ENCODE measurements at regions not wholly inside any gene's neighbourhood (a gene's known extent, or its start where the extent isn't known, plus 50 kb on each side); places are given as distances from the start of the nearest gene placed in this dataset.

GRCh38 chr2:223696719-223697118, 94.6 kb upstream of the SCG2 start:
- Mint-ChIP-seq H3K36me3 (ENCODE audit: unreplicated experiment) (no peaks in the 10 kb centered on the region), H3K4me3 (ENCODE audit: unreplicated experiment) (no peak overlapping the region), H3K27me3 (ENCODE audit: unreplicated experiment) (no peaks in the 10 kb centered on the region), H3K4me1 (ENCODE audit: unreplicated experiment) (peaks cover 23% of the 10 kb centered on the region), H3K9me3 (ENCODE audit: unreplicated experiment) (peaks cover 4% of the 10 kb centered on the region), H3K27ac (ENCODE audit: unreplicated experiment) (peak overlapping the region; percentile 1)
- TF ChIP-seq CTCF (IDR thresholded peaks at IDR 0.05) = no peak
- no peak for DNase-seq (ENCODE audit: extremely low spot score, unreplicated experiment)

- Mint-ChIP-seq H3K4me3 (ENCODE audit: unreplicated experiment) (no peak overlapping the region), H3K36me3 (ENCODE audit: unreplicated experiment) (peaks cover 2% of the 10 kb centered on the region), H3K4me1 (ENCODE audit: unreplicated experiment) (peaks cover 6% of the 10 kb centered on the region), H3K27me3 (ENCODE audit: unreplicated experiment) (no peaks in the 10 kb centered on the region), H3K9me3 (ENCODE audit: unreplicated experiment) (no peaks in the 10 kb centered on the region), H3K27ac (ENCODE audit: unreplicated experiment) (no peak overlapping the region)
- peak; percentile 73 for TF ChIP-seq CTCF (IDR thresholded peaks at IDR 0.05)
- no peak for DNase-seq (ENCODE audit: extremely low spot score, unreplicated experiment)
These were observed 90.2 kb upstream of the SCG2 start for GRCh38 chr2:223692191-223692947.

- DNase-seq (ENCODE audit: extremely low spot score, unreplicated experiment) = no peak
- Mint-ChIP-seq H3K9me3 (ENCODE audit: unreplicated experiment) (no peaks in the 10 kb centered on the region), H3K4me1 (ENCODE audit: unreplicated experiment) (no peaks in the 10 kb centered on the region), H3K4me3 (ENCODE audit: unreplicated experiment) (no peak overlapping the region), H3K27ac (ENCODE audit: unreplicated experiment) (no peak overlapping the region), H3K27me3 (ENCODE audit: unreplicated experiment) (no peaks in the 10 kb centered on the region), H3K36me3 (ENCODE audit: unreplicated experiment) (peaks cover 2% of the 10 kb centered on the region)
- no peak for TF ChIP-seq CTCF (IDR thresholded peaks at IDR 0.05)
These were observed 86.1 kb upstream of the SCG2 start for GRCh38 chr2:223688094-223688835.

GRCh38 chr2:223681125-223681524, 79.0 kb upstream of the SCG2 start:
- no peak for TF ChIP-seq CTCF (IDR thresholded peaks at IDR 0.05)
- no peaks in the 10 kb centered on the region for H3K27me3 Mint-ChIP-seq (ENCODE audit: unreplicated experiment)
- no peak for DNase-seq (ENCODE audit: extremely low spot score, unreplicated experiment)
- no peak overlapping the region for H3K27ac Mint-ChIP-seq (ENCODE audit: unreplicated experiment)
- H3K4me3 Mint-ChIP-seq (ENCODE audit: unreplicated experiment) = no peak overlapping the region
- H3K36me3 Mint-ChIP-seq (ENCODE audit: unreplicated experiment) = peaks cover 2% of the 10 kb centered on the region
- H3K9me3 Mint-ChIP-seq (ENCODE audit: unreplicated experiment) = peaks cover 5% of the 10 kb centered on the region
- no peaks in the 10 kb centered on the region for H3K4me1 Mint-ChIP-seq (ENCODE audit: unreplicated experiment)

- peak; percentile 58 for TF ChIP-seq CTCF (IDR thresholded peaks at IDR 0.05)
- DNase-seq (ENCODE audit: extremely low spot score, unreplicated experiment) = no peak
- Mint-ChIP-seq H3K9me3 (ENCODE audit: unreplicated experiment) (no peaks in the 10 kb centered on the region), H3K36me3 (ENCODE audit: unreplicated experiment) (no peaks in the 10 kb centered on the region), H3K27me3 (ENCODE audit: unreplicated experiment) (no peaks in the 10 kb centered on the region), H3K4me3 (ENCODE audit: unreplicated experiment) (no peak overlapping the region), H3K27ac (ENCODE audit: unreplicated experiment) (no peak overlapping the region), H3K4me1 (ENCODE audit: unreplicated experiment) (no peaks in the 10 kb centered on the region)
These were observed 72.9 kb upstream of the SCG2 start for GRCh38 chr2:223674998-223675609.

Measured in osteocyte (in vitro differentiated cells).